LNCaP clone FGC (cell line): ENCODE measurements at regions not wholly inside any gene's neighbourhood (a gene's known extent, or its start where the extent isn't known, plus 50 kb on each side); places are given as distances from the start of the nearest gene placed in this dataset.

Source experiments
- DNase-seq: peaks from one replicate; pipeline ENCODE4 v3.0.0-alpha.2; 2011; ENCODE audit warnings: low read depth
- H3K4me3 ChIP-seq: 2 replicates; pipeline ENCODE4 v1.5.1; 2011; ENCODE audit warnings: mild to moderate bottlenecking, low read depth, low read length, control low read depth
- TF ChIP-seq, protein P1 (sequence below): IDR thresholded peaks from 2 replicates; pipeline ENCODE4 v1.5.1; 2012; ENCODE audit warnings: mild to moderate bottlenecking; ENCODE audit not compliant: control insufficient read depth, insufficient read depth; ENCODE audit errors: extremely low read depth

GRCh38 chr10:29725133-29725720, 90.5 kb upstream of the SVIL start:
- DNase-seq: no peak
- TF ChIP-seq, protein P1, sequence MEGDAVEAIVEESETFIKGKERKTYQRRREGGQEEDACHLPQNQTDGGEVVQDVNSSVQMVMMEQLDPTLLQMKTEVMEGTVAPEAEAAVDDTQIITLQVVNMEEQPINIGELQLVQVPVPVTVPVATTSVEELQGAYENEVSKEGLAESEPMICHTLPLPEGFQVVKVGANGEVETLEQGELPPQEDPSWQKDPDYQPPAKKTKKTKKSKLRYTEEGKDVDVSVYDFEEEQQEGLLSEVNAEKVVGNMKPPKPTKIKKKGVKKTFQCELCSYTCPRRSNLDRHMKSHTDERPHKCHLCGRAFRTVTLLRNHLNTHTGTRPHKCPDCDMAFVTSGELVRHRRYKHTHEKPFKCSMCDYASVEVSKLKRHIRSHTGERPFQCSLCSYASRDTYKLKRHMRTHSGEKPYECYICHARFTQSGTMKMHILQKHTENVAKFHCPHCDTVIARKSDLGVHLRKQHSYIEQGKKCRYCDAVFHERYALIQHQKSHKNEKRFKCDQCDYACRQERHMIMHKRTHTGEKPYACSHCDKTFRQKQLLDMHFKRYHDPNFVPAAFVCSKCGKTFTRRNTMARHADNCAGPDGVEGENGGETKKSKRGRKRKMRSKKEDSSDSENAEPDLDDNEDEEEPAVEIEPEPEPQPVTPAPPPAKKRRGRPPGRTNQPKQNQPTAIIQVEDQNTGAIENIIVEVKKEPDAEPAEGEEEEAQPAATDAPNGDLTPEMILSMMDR: no peak
- H3K4me3 ChIP-seq: no peak overlapping the region

GRCh38 chr10:29723726-29724125, 89.0 kb upstream of the SVIL start:
- no peak for DNase-seq
- no peak overlapping the region for H3K4me3 ChIP-seq
- TF ChIP-seq, protein P1: no peak

GRCh38 chr10:29722777-29723176, 88.0 kb upstream of the SVIL start:
- DNase-seq: no peak
- no peak overlapping the region for H3K4me3 ChIP-seq
- TF ChIP-seq, protein P1: no peak

DNA sequence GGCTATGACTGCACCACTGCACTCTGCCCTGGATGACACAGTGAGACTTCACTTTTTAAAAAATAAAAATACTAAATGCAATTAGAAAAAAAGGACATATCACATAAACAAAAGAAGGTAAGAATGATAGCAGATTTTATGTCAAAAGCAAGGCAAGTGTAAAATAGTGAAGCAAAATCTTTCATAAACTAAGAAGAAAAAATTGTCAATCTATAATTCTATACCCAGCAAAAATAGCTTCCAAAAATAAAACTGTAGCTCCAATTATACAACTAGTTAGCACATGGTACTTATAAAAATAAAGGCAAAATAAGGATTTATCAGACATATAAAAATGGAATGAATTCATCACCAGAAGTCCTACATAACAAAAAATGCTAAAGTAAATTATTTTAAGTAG, 85.4 kb upstream of the SVIL start:
- no peak for DNase-seq
- TF ChIP-seq, protein P1: no peak
- H3K4me3 ChIP-seq: no peak overlapping the region

GRCh38 chr10:29719281-29719675, 84.5 kb upstream of the SVIL start:
- DNase-seq: no peak
- TF ChIP-seq, protein P1: no peak
- no peak overlapping the region for H3K4me3 ChIP-seq

- TF ChIP-seq, protein P1: no peak
- H3K4me3 ChIP-seq: no peak overlapping the region
- DNase-seq: no peak
These were observed 80.5 kb upstream of the SVIL start for GRCh38 chr10:29715296-29715695.
